Colonic mucosa (tissue), 4 donors: ENCODE measurements at regions not wholly inside any gene's neighbourhood (a gene's known extent, or its start where the extent isn't known, plus 50 kb on each side); places are given as distances from the start of the nearest gene placed in this dataset.

ENCODE experiments used
- DNase-seq: peaks from one replicate; pipeline ENCODE4 v3.0.0-alpha.2; 2020
- H3K27ac ChIP-seq: fragments of 200-600 bp; one replicate; pipeline ENCODE4 v1.8.0; 2021
- H3K27me3 ChIP-seq: fragments of 200-600 bp; one replicate; pipeline ENCODE4 v1.8.0; 2021
- H3K36me3 ChIP-seq: fragments of 200-600 bp; one replicate; pipeline ENCODE4 v1.8.0; 2021
- H3K4me1 ChIP-seq: fragments of 200-600 bp; one replicate; pipeline ENCODE4 v1.8.0; 2021; ENCODE audit warnings: mild to moderate bottlenecking
- H3K4me3 ChIP-seq: fragments of 200-600 bp; one replicate; pipeline ENCODE4 v1.8.0; 2021
- H3K9ac ChIP-seq, 2 donors: one replicate each; pipeline ENCODE4 v1.7.0; 2013; ENCODE audit warnings: control low read depth in 2 of 2, low read depth in 2 of 2, low read length in 2 of 2
- H3K9me3 ChIP-seq: fragments of 200-600 bp; one replicate; pipeline ENCODE4 v1.8.0; 2021
- intact Hi-C: fragments of 100-400 bp; cut with DNase I; formaldehyde crosslinking; loops from one replicate; pipeline ENCODE4 v1.14.1; 2022
- TF ChIP-seq, protein P1 (sequence below): fragments of 200-600 bp; IDR thresholded peaks from one replicate; pipeline ENCODE4 v1.8.0; 2022; ENCODE audit warnings: antibody characterized with exemption, mild to moderate bottlenecking
- donor health status: healthy.
- donor health status: DM: no; HTN: no; CAD: no.
- donor health status: DM: no; HTN: no; CAD: no.

DNA sequence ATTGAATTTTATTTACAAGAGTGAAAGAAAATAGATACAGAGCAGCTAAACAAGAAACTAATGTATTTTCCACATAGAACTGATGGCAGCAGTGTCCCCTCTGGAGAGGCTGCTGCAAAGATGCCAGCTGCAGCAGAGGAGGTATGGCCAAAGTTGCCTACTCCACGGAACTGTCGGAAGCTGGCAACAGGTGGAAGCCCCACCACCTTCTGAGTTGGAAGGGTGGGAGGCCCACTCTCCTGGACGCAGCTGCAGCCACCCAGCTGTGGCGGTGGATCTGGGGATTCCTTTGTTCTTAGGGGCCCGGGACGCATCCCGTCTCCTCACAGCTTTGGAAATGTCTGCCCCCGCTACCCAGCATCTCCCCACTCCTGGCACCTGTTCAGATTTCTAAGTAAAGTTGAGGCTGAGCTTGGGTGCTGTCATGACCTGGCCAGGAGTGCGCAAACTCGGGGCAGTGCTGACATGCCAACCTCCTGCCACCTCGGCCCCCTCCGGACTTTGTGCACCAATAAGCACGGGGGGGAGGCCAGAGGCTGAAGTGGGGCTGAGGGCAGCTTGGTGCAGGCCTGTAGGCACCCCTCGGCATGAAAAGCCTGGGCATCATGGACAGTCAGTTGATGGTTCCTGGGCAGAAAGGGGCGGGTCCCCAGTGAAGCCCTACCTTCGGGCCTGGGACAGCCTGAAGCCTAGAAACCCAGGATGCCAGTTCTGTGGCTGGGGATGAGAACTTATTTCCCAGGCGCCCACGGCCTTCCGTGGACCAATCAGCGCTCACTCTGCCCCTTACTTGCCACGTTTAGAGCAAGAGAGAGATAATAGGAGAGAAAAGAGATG lies 1071.4 kb downstream of the JRKL start:
- TF ChIP-seq, protein P1, sequence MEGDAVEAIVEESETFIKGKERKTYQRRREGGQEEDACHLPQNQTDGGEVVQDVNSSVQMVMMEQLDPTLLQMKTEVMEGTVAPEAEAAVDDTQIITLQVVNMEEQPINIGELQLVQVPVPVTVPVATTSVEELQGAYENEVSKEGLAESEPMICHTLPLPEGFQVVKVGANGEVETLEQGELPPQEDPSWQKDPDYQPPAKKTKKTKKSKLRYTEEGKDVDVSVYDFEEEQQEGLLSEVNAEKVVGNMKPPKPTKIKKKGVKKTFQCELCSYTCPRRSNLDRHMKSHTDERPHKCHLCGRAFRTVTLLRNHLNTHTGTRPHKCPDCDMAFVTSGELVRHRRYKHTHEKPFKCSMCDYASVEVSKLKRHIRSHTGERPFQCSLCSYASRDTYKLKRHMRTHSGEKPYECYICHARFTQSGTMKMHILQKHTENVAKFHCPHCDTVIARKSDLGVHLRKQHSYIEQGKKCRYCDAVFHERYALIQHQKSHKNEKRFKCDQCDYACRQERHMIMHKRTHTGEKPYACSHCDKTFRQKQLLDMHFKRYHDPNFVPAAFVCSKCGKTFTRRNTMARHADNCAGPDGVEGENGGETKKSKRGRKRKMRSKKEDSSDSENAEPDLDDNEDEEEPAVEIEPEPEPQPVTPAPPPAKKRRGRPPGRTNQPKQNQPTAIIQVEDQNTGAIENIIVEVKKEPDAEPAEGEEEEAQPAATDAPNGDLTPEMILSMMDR: no peak
- Histone ChIP-seq H3K9ac (no peak overlapping the region), H3K27me3 (no peaks in the 10 kb centered on the region), H3K9me3 (no peaks in the 10 kb centered on the region), H3K4me1 (no peaks in the 10 kb centered on the region), H3K4me3 (no peak overlapping the region), H3K27ac (no peak overlapping the region), H3K36me3 (no peaks in the 10 kb centered on the region)
- intact Hi-C loops: no loop called here
- DNase-seq: no peak

DNA sequence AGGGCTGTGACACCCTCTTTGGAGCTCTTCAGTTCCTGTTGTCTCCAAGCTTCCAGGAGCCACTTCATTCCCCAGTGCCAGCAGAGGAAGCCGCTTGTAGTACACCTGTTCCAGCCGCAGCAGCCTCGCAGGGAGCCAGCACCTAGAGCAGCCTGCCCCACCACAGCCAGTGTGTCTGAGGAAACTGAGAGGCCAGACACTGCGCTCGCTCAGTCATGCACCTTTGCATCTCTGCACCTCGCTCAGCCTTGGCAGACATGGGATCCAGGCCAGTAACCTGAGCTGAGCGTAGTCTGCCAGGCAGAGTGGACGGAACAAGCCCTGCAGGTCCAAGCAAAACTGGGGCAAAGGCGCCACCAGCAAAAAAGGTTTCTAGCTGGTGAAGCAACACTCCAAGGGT lies 1072.1 kb downstream of the JRKL start:
- H3K9me3 ChIP-seq: no peaks in the 10 kb centered on the region

DNA sequence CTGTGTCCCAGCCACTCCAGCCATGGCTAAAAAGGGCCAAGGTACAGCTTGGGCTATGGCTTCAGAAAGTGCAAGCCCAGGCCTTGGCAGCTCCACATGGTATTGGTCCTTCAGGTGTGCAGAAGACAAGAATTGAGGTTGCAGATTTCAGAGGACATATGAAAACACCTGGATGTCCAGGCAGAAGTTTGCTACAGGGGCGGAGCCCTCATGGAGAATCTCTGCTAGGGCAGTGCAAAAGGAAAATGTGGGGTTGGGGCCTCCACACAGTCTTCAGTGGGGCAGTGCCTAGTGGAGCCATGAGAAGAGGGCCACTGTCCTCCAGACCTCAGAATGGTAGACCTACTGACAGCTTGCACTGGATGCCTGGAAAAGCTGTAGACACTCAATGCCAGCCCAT lies 1074.1 kb downstream of the JRKL start:
- H3K9me3 ChIP-seq: no peaks in the 10 kb centered on the region
- H3K27me3 ChIP-seq: no peaks in the 10 kb centered on the region

More for the DNA sequence above, 1072.1 kb downstream of the JRKL start:
- TF ChIP-seq, protein P1: no peak
- Histone ChIP-seq H3K27ac (no peak overlapping the region), H3K9ac (no peak overlapping the region), H3K4me3 (no peak overlapping the region), H3K36me3 (no peaks in the 10 kb centered on the region), H3K27me3 (no peaks in the 10 kb centered on the region), H3K4me1 (no peaks in the 10 kb centered on the region)
- intact Hi-C loops: no loop called here
- no peak for DNase-seq

DNA sequence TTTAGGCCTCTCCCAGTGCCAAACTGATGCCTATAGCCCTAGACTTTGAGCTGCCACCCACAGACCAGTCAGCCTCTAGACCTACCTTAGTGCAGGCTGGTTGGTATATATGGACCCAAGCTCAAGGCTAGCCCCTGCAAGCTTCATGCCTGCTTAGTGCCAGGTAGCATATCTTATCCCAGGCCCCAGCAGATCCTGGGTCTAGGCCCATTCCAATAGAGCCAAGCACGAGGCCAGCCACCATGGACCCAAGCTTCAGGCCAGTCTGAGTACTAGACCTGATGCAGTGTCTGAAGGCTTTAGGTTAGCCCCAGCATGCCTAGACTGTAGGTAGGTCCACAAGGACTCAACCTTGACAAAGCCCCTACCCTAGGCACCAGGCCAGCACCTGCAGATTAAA lies 1081.7 kb downstream of the JRKL start:
- no peak for DNase-seq
- Histone ChIP-seq H3K36me3 (no peaks in the 10 kb centered on the region), H3K27ac (no peak overlapping the region), H3K4me1 (no peaks in the 10 kb centered on the region), H3K9ac (no peak overlapping the region), H3K9me3 (no peaks in the 10 kb centered on the region), H3K27me3 (no peaks in the 10 kb centered on the region), H3K4me3 (no peak overlapping the region)
- TF ChIP-seq, protein P1: no peak
- intact Hi-C loops: no loop called here

More for the DNA sequence above, 1074.1 kb downstream of the JRKL start:
- Histone ChIP-seq H3K4me3 (no peak overlapping the region), H3K36me3 (no peaks in the 10 kb centered on the region), H3K9ac (no peak overlapping the region), H3K27ac (no peak overlapping the region), H3K4me1 (no peaks in the 10 kb centered on the region)
- intact Hi-C loops: no loop called here
- DNase-seq: no peak
- TF ChIP-seq, protein P1: no peak

DNA sequence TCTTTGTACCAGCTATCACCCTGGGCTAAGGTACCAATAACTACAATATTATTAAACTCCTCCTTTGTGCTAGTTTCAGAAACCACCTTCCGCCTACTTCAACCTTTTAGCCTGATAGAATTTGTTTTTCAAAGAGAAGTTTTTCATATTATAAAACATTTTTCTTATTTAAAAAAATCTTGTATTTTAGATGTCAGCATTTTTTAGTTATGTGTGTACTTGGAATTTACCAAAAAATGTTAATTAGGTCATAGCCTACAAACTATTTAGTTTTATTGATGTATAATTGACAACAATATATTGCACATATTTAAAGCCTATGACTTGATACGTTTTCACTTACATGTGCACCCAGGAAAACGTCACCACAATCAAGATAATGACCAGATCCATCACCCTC lies 1097.6 kb downstream of the JRKL start:
- TF ChIP-seq, protein P1: no peak
- H3K9me3 ChIP-seq: no peaks in the 10 kb centered on the region
- no peak for DNase-seq
- H3K9ac ChIP-seq: no peak overlapping the region
- intact Hi-C loops: no loop called here
- no peaks in the 10 kb centered on the region for H3K27me3 ChIP-seq
- H3K4me3 ChIP-seq: no peak overlapping the region
- no peak overlapping the region for H3K27ac ChIP-seq
- H3K36me3 ChIP-seq: no peaks in the 10 kb centered on the region
- H3K4me1 ChIP-seq: no peaks in the 10 kb centered on the region
